ENCODE measurements at regions not wholly inside any gene's neighbourhood (a gene's known extent, or its start where the extent isn't known, plus 50 kb on each side); places are given as distances from the start of the nearest gene placed in this dataset.

DNA sequence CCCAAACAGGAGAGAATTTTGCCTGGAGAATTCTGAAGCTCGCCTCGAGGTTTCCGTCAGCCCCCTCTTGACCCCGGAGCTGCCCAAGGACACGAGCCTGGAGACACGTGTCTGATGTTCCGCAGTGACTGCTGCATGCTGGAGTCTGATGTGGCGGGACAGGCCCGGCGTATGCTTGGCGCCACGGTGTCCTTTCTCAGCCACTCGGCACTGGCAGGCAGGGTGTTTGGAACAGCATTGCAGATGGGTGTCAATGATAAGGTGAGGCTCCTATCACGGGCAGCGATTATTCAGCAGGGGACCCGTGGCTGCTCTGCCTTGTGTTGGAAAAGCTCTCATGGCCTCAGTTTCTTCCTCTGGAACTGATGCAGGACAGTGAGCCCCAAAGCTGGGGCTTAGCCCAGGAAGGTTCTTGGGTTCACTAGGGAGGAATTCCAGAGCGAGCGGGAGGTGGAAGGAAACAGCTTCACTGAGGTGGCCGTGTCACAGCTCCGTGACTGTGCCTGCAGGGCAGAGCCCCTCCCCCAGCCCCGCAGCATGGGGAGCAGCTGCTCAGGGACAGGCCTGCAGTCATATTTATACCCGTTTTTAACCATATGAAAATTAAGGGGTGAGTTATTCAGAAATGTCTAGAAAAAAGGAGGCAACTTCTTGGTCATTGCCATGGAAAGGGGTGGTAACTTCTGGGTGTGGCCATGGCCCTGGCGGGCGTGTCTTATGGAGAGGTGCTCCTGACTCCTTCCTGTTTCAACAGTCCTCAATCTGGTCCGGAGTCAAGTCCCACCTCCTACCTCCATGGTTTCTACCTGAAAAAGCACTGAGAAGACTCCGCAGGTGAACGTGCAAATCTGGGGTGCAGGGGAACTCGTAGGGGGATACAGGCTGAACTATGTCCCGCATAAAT, 123.4 kb downstream of the SIK1 start:
- TF ChIP-seq, protein P1, sequence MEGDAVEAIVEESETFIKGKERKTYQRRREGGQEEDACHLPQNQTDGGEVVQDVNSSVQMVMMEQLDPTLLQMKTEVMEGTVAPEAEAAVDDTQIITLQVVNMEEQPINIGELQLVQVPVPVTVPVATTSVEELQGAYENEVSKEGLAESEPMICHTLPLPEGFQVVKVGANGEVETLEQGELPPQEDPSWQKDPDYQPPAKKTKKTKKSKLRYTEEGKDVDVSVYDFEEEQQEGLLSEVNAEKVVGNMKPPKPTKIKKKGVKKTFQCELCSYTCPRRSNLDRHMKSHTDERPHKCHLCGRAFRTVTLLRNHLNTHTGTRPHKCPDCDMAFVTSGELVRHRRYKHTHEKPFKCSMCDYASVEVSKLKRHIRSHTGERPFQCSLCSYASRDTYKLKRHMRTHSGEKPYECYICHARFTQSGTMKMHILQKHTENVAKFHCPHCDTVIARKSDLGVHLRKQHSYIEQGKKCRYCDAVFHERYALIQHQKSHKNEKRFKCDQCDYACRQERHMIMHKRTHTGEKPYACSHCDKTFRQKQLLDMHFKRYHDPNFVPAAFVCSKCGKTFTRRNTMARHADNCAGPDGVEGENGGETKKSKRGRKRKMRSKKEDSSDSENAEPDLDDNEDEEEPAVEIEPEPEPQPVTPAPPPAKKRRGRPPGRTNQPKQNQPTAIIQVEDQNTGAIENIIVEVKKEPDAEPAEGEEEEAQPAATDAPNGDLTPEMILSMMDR (conservative IDR thresholded peaks at IDR 0.05; ENCODE audit: low read length): no peak
- TF ChIP-seq EZH2phosphoT487 (IDR thresholded peaks at IDR 0.05; ENCODE audit: borderline replicate concordance, low read depth, low read length): no peak
- POLR2A ChIA-PET: no interaction called here
- CTCF ChIA-PET (ENCODE audit: unreplicated experiment): interaction anchor here (0.6 kb wide), 1 partner anchor 111 kb away, joined by 3 read pairs; no protein-coding TSS in a partner anchor

DNA sequence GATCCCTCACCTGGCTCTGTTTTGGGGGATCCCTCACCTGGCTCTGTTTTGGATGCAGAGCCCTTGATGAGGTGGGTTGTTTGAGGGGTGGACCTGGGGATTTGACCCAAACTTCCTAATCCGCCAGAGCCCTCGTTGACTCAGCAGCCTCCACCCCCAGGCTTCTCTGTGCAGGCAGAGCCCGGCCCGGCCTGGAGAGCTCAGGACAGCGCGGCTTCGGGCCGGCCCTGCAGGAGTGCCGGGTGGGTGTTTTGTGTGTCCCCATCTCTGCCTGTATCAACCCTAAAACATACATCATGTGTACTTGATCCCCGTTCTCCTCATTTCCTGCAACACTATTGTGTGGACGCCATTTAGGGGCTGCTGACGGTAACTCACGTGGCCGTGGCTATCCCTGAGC, 124.2 kb downstream of the SIK1 start:
- Histone ChIP-seq H2AFZ (ENCODE audit: low read length) (no peak overlapping the region), H3K4me1 (ENCODE audit: insufficient read depth, low read length, poor library complexity, severe bottlenecking) (peaks cover 20% of the 10 kb centered on the region), H3K36me3 (ENCODE audit: insufficient read depth, low read length) (no peaks in the 10 kb centered on the region), H3K27ac (ENCODE audit: low read depth, low read length, poor library complexity, severe bottlenecking) (no peak overlapping the region), H3K4me3 (ENCODE audit: low read depth, low read length, poor library complexity, severe bottlenecking) (no peak overlapping the region), H3K9me3 (ENCODE audit: low read length) (no peaks in the 10 kb centered on the region), H3K9me2 (ENCODE audit: insufficient read depth, low read length) (no peaks in the 10 kb centered on the region), H3K79me2 (ENCODE audit: insufficient read depth, low read depth, low read length) (no peaks in the 10 kb centered on the region), H4K20me1 (ENCODE audit: insufficient read depth, low read length) (no peaks in the 10 kb centered on the region), H3K4me2 (ENCODE audit: low read length) (no peak overlapping the region)
- intact Hi-C loops (cut with micrococcal nuclease; ENCODE audit: unreplicated experiment): no loop called here
- no TSS peak for BruUV-seq (replicated peaks)
- TF ChIP-seq, protein P1 (conservative IDR thresholded peaks at IDR 0.05; ENCODE audit: low read length): no peak
- no peak for TF ChIP-seq EZH2phosphoT487 (IDR thresholded peaks at IDR 0.05; ENCODE audit: borderline replicate concordance, low read depth, low read length)
- no peak for DNase-seq (ENCODE audit: low spot score)
- ChIA-PET POLR2A (no interaction called here), CTCF (ENCODE audit: unreplicated experiment) (no interaction called here)

More for the DNA sequence above, 123.4 kb downstream of the SIK1 start:
- Histone ChIP-seq H3K27ac (ENCODE audit: low read depth, low read length, poor library complexity, severe bottlenecking) (no peak overlapping the region), H3K4me1 (ENCODE audit: insufficient read depth, low read length, poor library complexity, severe bottlenecking) (peaks cover 20% of the 10 kb centered on the region), H3K9me2 (ENCODE audit: insufficient read depth, low read length) (no peaks in the 10 kb centered on the region), H3K9me3 (ENCODE audit: low read length) (no peaks in the 10 kb centered on the region), H3K4me3 (ENCODE audit: low read depth, low read length, poor library complexity, severe bottlenecking) (no peak overlapping the region), H2AFZ (ENCODE audit: low read length) (no peak overlapping the region; the same call in 1 of the 2 replicates), H3K79me2 (ENCODE audit: insufficient read depth, low read depth, low read length) (no peaks in the 10 kb centered on the region), H3K4me2 (ENCODE audit: low read length) (peak overlapping the region; percentile 51), H3K36me3 (ENCODE audit: insufficient read depth, low read length) (no peaks in the 10 kb centered on the region), H4K20me1 (ENCODE audit: insufficient read depth, low read length) (no peaks in the 10 kb centered on the region)
- intact Hi-C loops (cut with micrococcal nuclease; ENCODE audit: unreplicated experiment): no loop called here
- no peak for DNase-seq (ENCODE audit: low spot score)
- BruUV-seq (replicated peaks): no TSS peak

DNA sequence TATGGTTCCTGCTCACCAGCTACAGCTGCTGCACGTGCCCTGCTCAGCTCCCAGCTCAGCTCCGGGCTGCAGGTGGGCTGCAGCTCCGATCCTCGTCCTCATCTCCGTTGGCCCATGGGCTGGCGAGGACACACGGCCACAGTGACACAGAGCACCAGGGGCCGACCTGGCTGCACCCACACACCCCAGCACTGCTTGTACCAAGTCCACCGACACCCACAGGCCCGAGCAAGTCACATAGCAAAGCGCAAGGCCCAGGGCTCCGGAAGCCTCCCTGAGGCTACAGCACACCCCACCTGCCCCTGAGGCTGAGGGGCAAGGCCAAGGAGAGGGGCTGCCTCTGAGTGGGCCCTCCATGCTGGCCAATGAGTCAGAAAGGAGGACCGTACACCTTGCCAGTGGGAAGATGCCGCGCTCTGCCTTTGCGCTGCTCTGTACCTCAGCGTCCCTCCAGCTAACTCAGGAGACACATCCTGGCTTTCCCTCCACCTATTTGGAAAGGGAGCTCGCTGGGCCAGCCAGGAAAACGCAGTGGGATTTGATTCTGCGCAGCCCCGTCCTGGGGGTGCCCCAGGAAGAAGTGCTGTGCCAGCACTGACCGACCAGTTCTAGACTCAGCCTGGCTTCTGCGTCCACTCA, 124.8 kb downstream of the SIK1 start:
- H3K9me2 ChIP-seq (ENCODE audit: insufficient read depth, low read length): no peaks in the 10 kb centered on the region
- H3K27ac ChIP-seq (ENCODE audit: low read depth, low read length, poor library complexity, severe bottlenecking): no peak overlapping the region
- H3K9me3 ChIP-seq (ENCODE audit: low read length): no peaks in the 10 kb centered on the region
- no peak overlapping the region for H3K4me2 ChIP-seq (ENCODE audit: low read length)
- ChIA-PET POLR2A (no interaction called here), CTCF (ENCODE audit: unreplicated experiment) (no interaction called here)
- BruUV-seq (replicated peaks): no TSS peak
- peaks cover 14% of the 10 kb centered on the region for H3K4me1 ChIP-seq (ENCODE audit: insufficient read depth, low read length, poor library complexity, severe bottlenecking)
- H4K20me1 ChIP-seq (ENCODE audit: insufficient read depth, low read length): no peaks in the 10 kb centered on the region
- no peaks in the 10 kb centered on the region for H3K79me2 ChIP-seq (ENCODE audit: insufficient read depth, low read depth, low read length)
- TF ChIP-seq, protein P1 (conservative IDR thresholded peaks at IDR 0.05; ENCODE audit: low read length): no peak
- TF ChIP-seq EZH2phosphoT487 (IDR thresholded peaks at IDR 0.05; ENCODE audit: borderline replicate concordance, low read depth, low read length): no peak
- no peak overlapping the region for H3K4me3 ChIP-seq (ENCODE audit: low read depth, low read length, poor library complexity, severe bottlenecking)
- intact Hi-C loops (cut with micrococcal nuclease; ENCODE audit: unreplicated experiment): no loop called here
- H3K36me3 ChIP-seq (ENCODE audit: insufficient read depth, low read length): no peaks in the 10 kb centered on the region
- DNase-seq (ENCODE audit: low spot score): no peak
- no peak overlapping the region for H2AFZ ChIP-seq (ENCODE audit: low read length)
